B cell (primary cell): ENCODE measurements at regions not wholly inside any gene's neighbourhood (a gene's known extent, or its start where the extent isn't known, plus 50 kb on each side); places are given as distances from the start of the nearest gene placed in this dataset.

Source experiments
- ATAC-seq: fragments of 200-7000 bp; cut with Tn5 transposase; one replicate; pipeline ENCODE4 v1.10.0; 2021; ENCODE audit warnings: low read depth, mild to moderate bottlenecking, moderate number of reproducible peaks, moderate library complexity
- CTCF ChIA-PET: fragments of 350-600 bp; sonication (Branson Sonifier 250); formaldehyde crosslinking; loops from one replicate; lab custom pipeline; 2021; ENCODE audit warnings: antibody characterized with exemption, inconsistent platforms; lab: Charles Lee
- POLR2A ChIA-PET: fragments of 350-600 bp; sonication (Branson Sonifier 250); formaldehyde crosslinking; loops from one replicate; lab custom pipeline; 2021; ENCODE audit warnings: antibody characterized with exemption; lab: Charles Lee
- DNase-seq: peaks from one replicate; pipeline ENCODE4 v3.0.0; 2013
- H2AFZ ChIP-seq: 2 replicates; pipeline ENCODE4 v1.6.1; 2012; ENCODE audit warnings: mild to moderate bottlenecking, low read depth, low read length; ENCODE audit not compliant: insufficient read depth, poor library complexity, severe bottlenecking
- H3K27ac ChIP-seq, 2 donors: 1 replicate in 1 of 2; 2 replicates in 1 of 2; pipeline ENCODE4 v1.5.1; 2012 to 2013; ENCODE audit warnings: low read length in 2 of 2, mild to moderate bottlenecking in 2 of 2, moderate library complexity in 1 of 2
- H3K27me3 ChIP-seq, 4 experiments: fragments of 200-600 bp in 1 of 4; sonication (generic) in 1 of 4; replicated peaks in 1 of 4; 1 replicate in 2 of 4; 2 replicates in 2 of 4; pipeline versions ENCODE4 v1.6.1 to v1.7.0; 2013 to 2016; ENCODE audit warnings: low read length in 3 of 4, mild to moderate bottlenecking in 2 of 4, mixed read lengths in 1 of 4, moderate library complexity in 1 of 4; ENCODE audit not compliant: insufficient read depth in 4 of 4, control insufficient read depth in 3 of 4; ENCODE audit errors: control extremely low read depth in 1 of 4
- H3K36me3 ChIP-seq, 2 experiments: replicated peaks in 1 of 2; 1 replicate in 1 of 2; 2 replicates in 1 of 2; pipeline versions ENCODE4 v1.6.1 to v1.7.1; 2013; ENCODE audit warnings: low read length in 1 of 2; ENCODE audit not compliant: insufficient read depth in 2 of 2, control insufficient read depth in 1 of 2; ENCODE audit errors: control extremely low read depth in 1 of 2, extremely low read depth in 1 of 2
- H3K4me1 ChIP-seq, 2 donors: fragments of 200-600 bp in 1 of 2; sonication (generic) in 1 of 2; 1 replicate in 1 of 2; 2 replicates in 1 of 2; pipeline versions ENCODE4 v1.5.1 to v1.6.1; 2013 to 2017; ENCODE audit warnings: low read length in 2 of 2; ENCODE audit not compliant: control insufficient read depth in 2 of 2, insufficient read depth in 2 of 2
- H3K4me2 ChIP-seq: replicated peaks from 2 replicates; pipeline ENCODE3; 2012; ENCODE audit warnings: mild to moderate bottlenecking, low read depth, low read length; ENCODE audit not compliant: poor library complexity, severe bottlenecking
- H3K4me3 ChIP-seq, 5 experiments: fragments of 200-600 bp in 1 of 5; sonication (generic) in 1 of 5; 1 replicate in 3 of 5; 2 replicates in 2 of 5; pipeline versions ENCODE4 v1.5.1 to v1.7.0; 2011 to 2016; ENCODE audit warnings: low read length in 4 of 5, mild to moderate bottlenecking in 4 of 5, low read depth in 2 of 5, control low read depth in 1 of 5, moderate library complexity in 1 of 5; ENCODE audit not compliant: insufficient read depth in 1 of 5; ENCODE audit errors: control extremely low read depth in 1 of 5, extremely low read depth in 1 of 5
- H3K79me2 ChIP-seq: fragments of 200-600 bp; sonication (generic); one replicate; pipeline ENCODE4 v1.6.0; 2016; ENCODE audit warnings: low read length; ENCODE audit not compliant: control insufficient read depth, insufficient read depth
- H3K9ac ChIP-seq: fragments of 200-600 bp; sonication (generic); 2 replicates; pipeline ENCODE4 v1.6.1; 2017; ENCODE audit warnings: mild to moderate bottlenecking, low read length, moderate library complexity
- H3K9me3 ChIP-seq, 3 donors: one replicate each; pipeline versions ENCODE4 v1.6.1 to v1.7.1; 2013; ENCODE audit warnings: low read length in 2 of 3; ENCODE audit not compliant: control insufficient read depth in 2 of 3, insufficient read depth in 1 of 3; ENCODE audit errors: control extremely low read depth in 1 of 3
- H4K20me1 ChIP-seq: 2 replicates; pipeline ENCODE4 v1.6.0; 2012; ENCODE audit warnings: mild to moderate bottlenecking, low read length; ENCODE audit not compliant: insufficient read depth, control insufficient read depth, poor library complexity, severe bottlenecking
- H3K27ac Mint-ChIP-seq: one replicate; pipeline ENCODE4 v1.8.0; 2021; ENCODE audit warnings: mixed read lengths
- H3K27me3 Mint-ChIP-seq: one replicate; pipeline ENCODE4 v1.8.0; 2021; ENCODE audit warnings: mixed read lengths
- H3K4me1 Mint-ChIP-seq: one replicate; pipeline ENCODE4 v1.8.0; 2021; ENCODE audit warnings: mixed read lengths
- H3K4me3 Mint-ChIP-seq: one replicate; pipeline ENCODE4 v1.8.0; 2021; ENCODE audit warnings: mixed read lengths
- H3K9me3 Mint-ChIP-seq: one replicate; pipeline ENCODE4 v1.8.0; 2022; ENCODE audit warnings: mixed read lengths; ENCODE audit not compliant: insufficient read depth
- CTCF ChIP-seq: fragments of 200-600 bp; IDR thresholded peaks from one replicate; pipeline ENCODE4 v1.8.0; 2022; ENCODE audit warnings: antibody characterized with exemption, mild to moderate bottlenecking
- EZH2 ChIP-seq: IDR thresholded peaks from 2 replicates; pipeline ENCODE4 v1.6.1; 2012; ENCODE audit warnings: borderline replicate concordance, low read depth, mild to moderate bottlenecking, moderate library complexity, low read length; ENCODE audit not compliant: insufficient read depth, poor library complexity, severe bottlenecking
- WGBS: methylation state at CpG from one replicate; pipeline ENCODE4 v1.1.5; 2013; ENCODE audit warnings: missing lambda C conversion rate; ENCODE audit not compliant: insufficient coverage; 5-methylcytosine and 5-hydroxymethylcytosine counted together
- intact Hi-C: fragments of 100-400 bp; cut with micrococcal nuclease; formaldehyde crosslinking; loops from one replicate; pipeline ENCODE4 v1.10.0; 2022

GRCh38 chr13:65843314-65843731, 1386.8 kb downstream of the PCDH9 start:
- H3K4me1 Mint-ChIP-seq, result no peaks in the 10 kb centered on the region
- peaks cover 3% of the 10 kb centered on the region for H3K9me3 Mint-ChIP-seq
- ChIA-PET CTCF (no interaction called here), POLR2A (no interaction called here)
- intact Hi-C loops, result no loop called here
- Histone ChIP-seq H3K4me3 (no peak overlapping the region), H3K4me1 (no peaks in the 10 kb centered on the region), H3K9me3 (peaks cover 0 to 17% (median 0%) of the 10 kb centered on the region in 3 donors), H3K36me3 (no peaks in the 10 kb centered on the region), H3K27ac (no peak overlapping the region), H3K4me2 (no peak overlapping the region), H4K20me1 (no peaks in the 10 kb centered on the region), H3K27me3 (no peaks in the 10 kb centered on the region), H3K79me2 (no peaks in the 10 kb centered on the region), H2AFZ (no peak overlapping the region), H3K9ac (no peak overlapping the region)
- no peak for TF ChIP-seq EZH2
- no peak for TF ChIP-seq CTCF
- no peak overlapping the region for H3K4me3 Mint-ChIP-seq
- no peak overlapping the region for H3K27ac Mint-ChIP-seq
- no peaks in the 10 kb centered on the region for H3K27me3 Mint-ChIP-seq
- WGBS, result 93% methylated on average over 13 of the region's 13 CpGs
- DNase-seq, result no peak
- no peak for ATAC-seq

- no peaks in the 10 kb centered on the region for H3K79me2 ChIP-seq
- H4K20me1 ChIP-seq, result no peaks in the 10 kb centered on the region
- CTCF ChIA-PET, result no interaction called here
- Mint-ChIP-seq H3K27ac (no peak overlapping the region), H3K27me3 (no peaks in the 10 kb centered on the region), H3K4me3 (no peak overlapping the region), H3K4me1 (no peaks in the 10 kb centered on the region), H3K9me3 (peaks cover 4% of the 10 kb centered on the region)
- 100% methylated on average over 2 of the region's 3 CpGs for WGBS
- H3K27me3 ChIP-seq, result no peaks in the 10 kb centered on the region
- H3K4me3 ChIP-seq, result no peak overlapping the region
- intact Hi-C loops, result no loop called here
- POLR2A ChIA-PET, result no interaction called here
- H3K4me1 ChIP-seq, result no peaks in the 10 kb centered on the region
- H2AFZ ChIP-seq, result no peak overlapping the region
- no peaks in the 10 kb centered on the region for H3K36me3 ChIP-seq
- peaks cover 0 to 17% (median 0%) of the 10 kb centered on the region in 3 donors for H3K9me3 ChIP-seq
- H3K9ac ChIP-seq, result no peak overlapping the region
- no peak for ATAC-seq
- DNase-seq, result no peak
- H3K27ac ChIP-seq, result no peak overlapping the region
- H3K4me2 ChIP-seq, result no peak overlapping the region
- no peak for TF ChIP-seq EZH2
- no peak for TF ChIP-seq CTCF
Observed at GRCh38 chr13:65841156-65841555, 1389.0 kb downstream of the PCDH9 start.
